Right cardiac atrium (tissue), 5 donors: ENCODE measurements at regions not wholly inside any gene's neighbourhood (a gene's known extent, or its start where the extent isn't known, plus 50 kb on each side); places are given as distances from the start of the nearest gene placed in this dataset.

Experiments
- ATAC-seq, 2 donors: fragments of 200-7000 bp; cut with Tn5 transposase; one replicate each; pipeline versions ENCODE4 v1.8.0 to v1.9.1; 2020; ENCODE audit warnings: moderate library complexity in 2 of 2, mild to moderate bottlenecking in 1 of 2
- DNase-seq, 3 donors: peaks; one replicate each; pipeline ENCODE4 v3.0.0-alpha.2; 2020
- H3K27ac ChIP-seq: one replicate; pipeline ENCODE4 v1.5.1; 2013; ENCODE audit warnings: mild to moderate bottlenecking, low read length, control low read depth, moderate library complexity
- H3K27me3 ChIP-seq: one replicate; pipeline ENCODE4 v1.6.1; 2013; ENCODE audit not compliant: control insufficient read depth, insufficient read depth
- H3K4me1 ChIP-seq: one replicate; pipeline ENCODE4 v1.6.1; 2013; ENCODE audit warnings: low read length; ENCODE audit not compliant: control insufficient read depth, insufficient read depth
- H3K4me3 ChIP-seq: one replicate; pipeline ENCODE4 v1.5.1; 2013; ENCODE audit warnings: low read length, control low read depth
- H3K9me3 ChIP-seq: one replicate; pipeline ENCODE4 v1.6.1; 2013; ENCODE audit warnings: low read length; ENCODE audit not compliant: control insufficient read depth
- WGBS: extraction: QIAGEN DNeasy Blood & Tissue Kit; methylation state at CpG from one replicate; pipeline ENCODE4 v1.1.7; 2013; 5-methylcytosine and 5-hydroxymethylcytosine counted together
- intact Hi-C, 4 donors: fragments of 100-400 bp; cut with DNase I; formaldehyde crosslinking; loops; one replicate each; pipeline versions ENCODE4 v1.11.0 to v1.14.0; 2022 to 2023
- donor health status: healthy with polysubstance abuse.
- donor health status: DM: no; HTN: yes; CAD: no.
- donor health status: DM: no; HTN: no; CAD: no.
- donor health status: DM: no; HTN: yes; CAD: no; lungs with severe emphysema.
- donor health status: DM: yes; HTN: yes; CAD: no.

DNA sequence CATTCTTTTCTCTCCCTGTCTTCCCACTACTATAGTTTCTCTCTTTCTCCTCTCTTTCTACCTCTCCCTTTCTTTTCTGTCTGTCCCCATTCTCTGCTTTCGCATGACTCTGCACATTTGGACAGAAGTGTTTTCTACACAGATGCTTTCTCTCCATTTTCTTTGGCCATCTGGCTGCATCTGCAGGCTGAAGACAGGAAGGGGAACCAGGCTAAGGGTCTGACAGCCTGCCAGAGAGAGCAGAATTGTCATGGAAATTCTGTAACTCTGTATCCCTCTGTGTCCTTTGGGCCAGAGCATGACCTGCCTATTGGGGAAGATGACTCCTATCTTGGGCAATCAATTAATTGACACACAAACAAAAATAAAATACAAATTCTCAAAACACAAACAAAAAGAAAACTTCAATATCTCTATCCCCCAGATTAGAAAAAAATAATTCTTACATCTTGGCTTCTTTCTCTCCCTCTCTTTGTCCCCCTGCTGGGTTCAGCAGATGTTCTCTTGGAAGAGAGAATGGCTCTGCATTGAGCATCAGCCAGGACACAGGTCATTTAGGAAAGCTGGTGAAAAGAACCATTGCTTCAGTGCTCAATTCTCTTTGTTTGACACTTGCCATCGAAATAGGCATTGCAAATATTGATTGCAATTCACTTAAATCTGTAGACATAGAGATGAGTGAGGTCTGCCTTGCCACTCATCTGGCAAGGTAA lies 415.9 kb upstream of the KLF4 start:
- H3K4me3 ChIP-seq, result no peak overlapping the region
- ATAC-seq (peak in 1 of 2 donors; percentile 68), DNase-seq (peak in 1 of 3 donors; percentile 19)
- no peaks in the 10 kb centered on the region for H3K27me3 ChIP-seq
- no peaks in the 10 kb centered on the region for H3K4me1 ChIP-seq
- intact Hi-C loops, result no loop called here
- no peaks in the 10 kb centered on the region for H3K9me3 ChIP-seq
- H3K27ac ChIP-seq, result no peak overlapping the region
- 57% methylated on average over 2 of the region's 2 CpGs for WGBS

DNA sequence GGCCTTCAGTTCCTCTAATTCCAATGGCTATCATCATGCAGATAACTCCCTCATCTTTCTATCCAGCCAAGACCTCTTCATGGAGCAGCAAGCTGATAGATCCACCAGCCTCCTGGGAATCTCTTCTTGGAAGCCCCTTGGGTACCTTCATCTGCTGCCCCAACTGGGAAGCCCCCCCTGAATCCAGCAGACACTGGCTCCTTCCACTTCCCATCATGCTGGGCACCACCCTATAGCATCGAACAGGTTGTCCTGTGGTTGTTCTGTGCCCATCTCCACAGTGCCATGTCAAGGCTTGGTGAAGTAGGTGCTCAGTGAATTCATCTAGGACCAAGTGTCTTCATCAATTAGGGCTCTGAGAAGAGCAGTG lies 410.4 kb upstream of the KLF4 start:
- ATAC-seq, result no peak
- intact Hi-C loops, result no loop called here
- Histone ChIP-seq H3K27ac (no peak overlapping the region), H3K4me3 (no peak overlapping the region), H3K4me1 (no peaks in the 10 kb centered on the region), H3K9me3 (no peaks in the 10 kb centered on the region), H3K27me3 (no peaks in the 10 kb centered on the region)
- no peak for DNase-seq
- WGBS, result 83% methylated on average over 1 of the region's 1 CpG

DNA sequence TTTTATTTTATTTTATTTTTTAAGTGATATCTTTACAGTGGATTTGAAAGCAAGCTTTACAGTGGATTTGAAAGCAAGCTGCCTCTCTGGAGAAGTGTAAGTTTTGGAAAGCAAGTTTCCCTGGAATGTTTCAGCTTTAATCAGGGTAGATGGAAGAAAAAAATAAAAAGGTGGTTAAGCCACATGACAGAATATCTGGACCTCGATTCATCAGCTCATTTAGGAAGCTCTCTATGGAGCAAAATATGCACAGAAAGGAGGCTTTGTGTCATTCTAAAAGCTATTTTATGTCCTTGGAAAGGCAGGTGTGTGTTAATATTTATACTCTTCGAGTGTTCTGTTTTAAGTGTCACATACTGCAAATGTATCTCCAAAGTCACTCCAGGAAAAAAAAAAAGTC lies 409.2 kb upstream of the KLF4 start:
- DNase-seq (no peak), ATAC-seq (no peak)
- Histone ChIP-seq H3K4me1 (no peaks in the 10 kb centered on the region), H3K4me3 (no peak overlapping the region), H3K27me3 (no peaks in the 10 kb centered on the region), H3K9me3 (no peaks in the 10 kb centered on the region), H3K27ac (no peak overlapping the region)
- intact Hi-C loops, result no loop called here
- WGBS, result 57% methylated on average over 2 of the region's 2 CpGs

DNA sequence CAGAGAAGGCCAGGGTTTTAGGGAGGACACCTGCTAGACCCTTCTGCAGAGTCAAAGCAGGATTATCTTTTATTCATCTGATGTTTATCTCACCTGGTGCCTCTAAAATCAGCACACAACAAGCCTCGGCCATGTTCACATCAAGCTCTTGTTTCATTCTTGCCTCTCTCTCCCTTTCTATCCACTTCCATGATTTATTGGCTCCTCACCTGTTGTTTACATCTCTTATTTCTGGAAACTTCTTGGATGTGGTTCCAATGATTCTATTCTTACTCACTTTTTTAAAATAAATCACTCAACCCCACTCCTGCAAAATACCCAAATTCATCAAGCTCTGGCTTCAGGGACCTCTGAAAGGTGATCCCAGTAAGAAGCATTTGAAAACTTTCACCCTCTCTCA lies 407.0 kb upstream of the KLF4 start:
- Histone ChIP-seq H3K27me3 (no peaks in the 10 kb centered on the region), H3K4me3 (no peak overlapping the region), H3K27ac (no peak overlapping the region), H3K4me1 (no peaks in the 10 kb centered on the region), H3K9me3 (no peaks in the 10 kb centered on the region)
- intact Hi-C loops, result no loop called here
- WGBS, result 98% methylated on average over 1 of the region's 1 CpG
- DNase-seq (no peak), ATAC-seq (no peak)

DNA sequence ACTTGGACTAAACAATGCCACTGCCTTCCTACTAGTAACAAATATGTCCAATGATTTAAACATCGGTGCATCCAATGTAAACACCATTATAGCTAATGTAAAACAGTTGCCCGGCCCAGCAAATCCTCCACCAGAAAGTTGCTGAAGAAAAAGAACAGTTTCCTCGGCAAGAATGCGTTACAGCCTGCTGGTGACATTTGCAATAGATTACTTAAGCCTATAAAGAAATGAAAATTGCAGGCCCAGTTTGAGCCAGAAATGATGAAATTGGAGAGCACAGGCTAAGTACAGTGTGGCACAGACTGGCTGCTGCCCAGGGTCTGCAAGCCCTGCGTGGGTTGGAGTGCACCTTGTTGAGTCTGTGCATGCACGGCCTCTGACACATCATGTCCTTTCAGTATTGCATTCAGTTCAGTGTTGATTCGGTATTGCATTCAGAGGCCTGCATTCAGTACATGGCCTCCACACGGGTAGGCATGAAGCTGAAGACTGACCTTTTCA lies 406.0 kb upstream of the KLF4 start:
- no peak for ATAC-seq
- WGBS, result 75% methylated on average over 8 of the region's 8 CpGs
- DNase-seq, result no peak
- no peaks in the 10 kb centered on the region for H3K4me1 ChIP-seq
- no peaks in the 10 kb centered on the region for H3K27me3 ChIP-seq
- H3K4me3 ChIP-seq, result no peak overlapping the region
- H3K9me3 ChIP-seq, result no peaks in the 10 kb centered on the region
- H3K27ac ChIP-seq, result no peak overlapping the region
- intact Hi-C loops, result no loop called here

GRCh38 chr9:107894572-107895261 lies 405.1 kb upstream of the KLF4 start:
- Histone ChIP-seq H3K4me3 (no peak overlapping the region), H3K27me3 (no peaks in the 10 kb centered on the region), H3K9me3 (no peaks in the 10 kb centered on the region), H3K27ac (no peak overlapping the region), H3K4me1 (no peaks in the 10 kb centered on the region)
- WGBS, result 59% methylated on average over 11 of the region's 11 CpGs
- peak in 1 of 2 donors; percentile 59 for ATAC-seq
- peak in 2 of 3 donors; percentile 32 to 63 for DNase-seq
- intact Hi-C loops, result no loop called here

- Histone ChIP-seq H3K9me3 (no peaks in the 10 kb centered on the region), H3K4me1 (peaks cover 1% of the 10 kb centered on the region), H3K27ac (no peak overlapping the region), H3K27me3 (no peaks in the 10 kb centered on the region), H3K4me3 (no peak overlapping the region)
- DNase-seq, result no peak
- 97% methylated on average over 3 of the region's 3 CpGs for WGBS
- no peak for ATAC-seq
- intact Hi-C loops, result no loop called here
Observed at GRCh38 chr9:107890921-107891465, 401.4 kb upstream of the KLF4 start.

DNA sequence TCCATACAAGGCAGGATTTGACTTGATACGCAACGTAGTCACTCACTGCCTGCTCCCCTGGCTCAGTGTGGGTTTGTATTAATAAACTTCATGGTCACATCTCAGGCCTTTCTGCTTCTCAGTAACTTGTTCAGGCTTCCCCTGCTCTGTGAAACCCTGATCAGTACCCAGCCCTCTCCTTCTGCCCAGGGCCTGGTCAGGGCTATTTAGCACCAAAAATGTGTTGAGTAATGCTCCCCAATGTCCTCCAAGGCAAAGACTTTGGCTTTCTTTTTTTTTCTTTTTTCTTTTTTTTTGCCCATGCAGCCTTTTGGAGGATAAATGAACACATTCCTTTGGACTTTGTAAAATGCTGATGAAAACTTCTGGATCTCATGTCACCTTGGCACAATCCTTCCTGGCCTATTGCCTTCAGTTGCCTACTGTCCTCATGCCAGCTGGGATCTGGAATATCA lies 399.2 kb upstream of the KLF4 start:
- peaks cover 1% of the 10 kb centered on the region for H3K4me1 ChIP-seq
- ATAC-seq (peak; percentile 56 to 78), DNase-seq (no peak)
- no peak overlapping the region for H3K4me3 ChIP-seq
- 90% methylated on average over 2 of the region's 2 CpGs for WGBS
- no peaks in the 10 kb centered on the region for H3K9me3 ChIP-seq
- H3K27me3 ChIP-seq, result no peaks in the 10 kb centered on the region
- intact Hi-C loops, result no loop called here
- H3K27ac ChIP-seq, result no peak overlapping the region

DNA sequence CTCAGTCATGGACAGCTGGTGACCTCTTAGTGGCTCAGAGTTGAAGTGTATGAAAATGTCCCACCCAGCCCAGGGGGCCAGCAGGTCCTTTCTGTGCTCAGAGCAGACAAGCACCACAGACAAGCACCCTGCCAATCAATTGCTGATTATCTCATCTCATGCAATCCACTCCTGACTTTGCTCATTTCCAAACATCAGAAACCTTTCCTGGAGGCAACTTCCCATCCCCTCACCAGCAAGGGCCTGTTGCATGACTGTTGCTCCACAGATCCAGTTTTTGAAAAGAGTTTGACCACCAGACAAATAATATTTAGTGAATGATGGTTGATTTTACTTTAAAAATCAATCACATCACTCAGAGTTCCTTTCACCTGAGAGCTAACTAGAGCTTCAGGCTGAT lies 397.3 kb upstream of the KLF4 start:
- intact Hi-C loops, result no loop called here
- Histone ChIP-seq H3K27ac (no peak overlapping the region), H3K4me3 (no peak overlapping the region), H3K27me3 (no peaks in the 10 kb centered on the region), H3K4me1 (peaks cover 1% of the 10 kb centered on the region), H3K9me3 (no peaks in the 10 kb centered on the region)
- no peak for ATAC-seq
- no peak for DNase-seq

GRCh38 chr9:107883496-107884124 lies 394.0 kb upstream of the KLF4 start:
- H3K9me3 ChIP-seq, result no peaks in the 10 kb centered on the region
- intact Hi-C loops, result no loop called here
- H3K27ac ChIP-seq, result no peak overlapping the region
- H3K4me3 ChIP-seq, result no peak overlapping the region
- DNase-seq, result no peak
- H3K27me3 ChIP-seq, result no peaks in the 10 kb centered on the region
- peaks cover 1% of the 10 kb centered on the region for H3K4me1 ChIP-seq
- 81% methylated on average over 4 of the region's 4 CpGs for WGBS
- peak in 1 of 2 donors; percentile 45 for ATAC-seq
